GM19238 (cell line): ENCODE measurements at regions not wholly inside any gene's neighbourhood (a gene's known extent, or its start where the extent isn't known, plus 50 kb on each side); places are given as distances from the start of the nearest gene placed in this dataset.

Source experiments
- DNase-seq: peaks from one replicate; pipeline ENCODE4 v3.0.0; 2011; ENCODE audit warnings: low spot score; ENCODE audit not compliant: insufficient read length

DNA sequence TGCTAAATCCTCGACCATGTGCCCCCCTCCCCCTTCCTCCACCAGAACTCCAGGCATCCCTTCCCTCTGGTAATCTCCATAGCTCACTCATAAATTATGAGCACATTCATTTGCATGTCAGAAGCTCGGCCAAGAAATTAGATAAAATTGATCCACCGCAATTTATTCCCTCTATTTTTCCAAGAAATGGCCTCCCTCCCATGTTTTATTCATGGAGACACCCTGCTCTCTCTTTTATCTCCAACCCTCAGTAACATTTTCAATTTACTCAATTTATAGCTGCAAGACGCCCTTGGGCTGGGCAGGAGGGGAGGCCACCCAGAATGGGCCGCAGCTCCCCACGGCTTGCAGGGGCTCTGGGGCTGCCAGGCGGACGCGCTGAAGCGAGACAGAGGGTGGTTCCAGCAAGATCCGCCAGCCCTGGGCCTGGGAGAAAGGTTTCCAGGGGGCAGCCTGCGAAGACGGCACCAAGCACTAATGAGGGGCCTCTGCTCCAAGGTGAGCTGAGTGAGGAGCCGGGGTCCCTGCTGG lies 54.7 kb upstream of the ZNF423 start:
- no peak for DNase-seq

DNA sequence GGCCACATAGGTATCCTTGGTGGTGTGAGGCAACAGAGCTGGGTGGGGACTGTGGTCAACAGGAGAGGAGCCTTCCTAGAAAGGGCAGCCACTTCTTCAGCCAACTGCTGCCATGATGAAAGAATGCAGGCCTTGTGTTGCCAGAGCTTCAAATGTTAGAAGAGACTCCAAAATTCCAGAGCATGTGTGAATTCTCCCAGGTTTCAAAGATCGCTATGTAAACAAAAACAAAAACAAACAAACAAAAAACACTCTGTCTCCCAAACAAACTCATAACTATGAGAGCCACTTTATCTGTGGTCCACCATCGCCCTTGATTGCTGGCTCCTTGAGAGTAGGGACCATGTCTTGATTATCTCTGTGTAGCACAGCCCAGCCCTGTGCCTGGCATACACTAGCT lies 55.5 kb upstream of the ZNF423 start:
- no peak for DNase-seq

DNA sequence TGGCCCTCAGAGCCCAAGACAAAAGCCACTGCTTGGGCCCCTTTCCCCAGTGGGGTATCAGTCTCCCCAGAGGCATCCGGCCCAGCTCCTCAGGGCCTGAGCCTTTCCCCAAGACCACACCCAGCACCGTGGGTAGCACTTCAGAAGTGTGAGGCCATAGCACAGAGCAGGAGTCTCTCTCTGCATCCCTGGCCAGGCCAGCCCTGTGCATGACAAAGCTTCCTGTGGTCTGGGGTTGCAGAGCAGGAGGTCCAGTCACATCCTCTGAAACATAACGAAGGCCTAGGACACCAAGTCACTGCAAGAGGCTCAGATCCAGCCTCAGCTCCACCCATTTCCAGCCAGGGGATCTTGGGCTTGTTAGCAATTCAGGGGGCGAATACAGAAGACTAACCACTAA lies 56.8 kb upstream of the ZNF423 start:
- DNase-seq, result no peak

DNA sequence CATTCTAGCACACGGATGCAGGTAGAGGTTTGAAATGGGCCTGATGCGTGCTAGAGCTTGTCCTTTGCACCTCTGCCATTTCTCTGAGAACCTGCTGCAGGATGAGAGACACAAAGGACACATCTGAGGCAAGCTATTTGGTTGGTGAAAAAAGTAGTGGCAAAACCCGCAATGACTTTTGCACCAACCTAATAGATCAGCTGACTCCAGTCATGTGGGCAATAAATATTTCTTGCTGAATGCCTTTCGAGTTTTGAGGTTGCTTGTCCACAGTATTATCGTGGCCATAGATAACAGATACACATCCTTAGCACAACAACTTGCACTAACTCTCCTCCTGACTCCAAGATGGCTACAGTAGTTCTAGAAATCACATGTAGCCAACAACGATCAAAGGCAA lies 57.8 kb upstream of the ZNF423 start:
- DNase-seq, result no peak

DNA sequence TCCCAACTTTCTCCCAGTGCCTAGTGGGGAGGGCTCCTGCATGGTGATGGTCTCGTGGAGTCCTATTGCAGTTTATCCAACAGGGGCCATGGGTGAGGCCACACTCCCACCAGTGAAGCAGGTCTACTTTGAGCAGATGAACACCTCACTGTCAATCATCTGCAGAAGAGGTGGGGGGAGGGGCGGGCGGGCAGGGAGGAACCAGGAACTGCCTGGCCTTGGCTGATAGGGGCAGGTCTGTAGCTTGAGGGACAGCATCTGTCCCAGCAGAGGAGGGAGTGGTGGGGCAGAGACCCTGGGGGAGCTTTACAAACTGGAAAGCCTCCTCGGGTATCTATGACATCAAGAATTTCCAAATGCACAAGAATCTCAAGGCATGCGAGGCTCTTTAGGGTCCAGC lies 58.7 kb upstream of the ZNF423 start:
- no peak for DNase-seq

DNA sequence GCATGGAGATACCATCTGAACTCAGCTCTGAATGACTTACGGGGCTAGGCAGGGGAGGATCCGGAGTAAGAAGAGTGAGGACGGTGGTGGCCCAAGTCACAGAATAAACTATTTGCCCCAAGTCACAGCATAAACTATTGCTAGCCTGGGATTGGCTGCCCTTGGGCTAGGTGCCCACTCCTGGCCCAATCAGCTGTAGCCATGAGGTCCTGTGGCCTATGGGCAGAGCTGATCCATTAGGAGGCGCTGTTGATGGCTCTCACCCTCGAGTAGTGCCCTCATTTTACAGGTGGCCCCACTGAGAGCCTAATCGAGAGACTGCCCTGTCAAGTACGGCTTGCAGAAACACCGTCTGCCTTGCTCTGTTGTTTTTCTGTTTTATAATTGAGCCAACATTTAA lies 62.3 kb upstream of the ZNF423 start:
- DNase-seq, result no peak

DNA sequence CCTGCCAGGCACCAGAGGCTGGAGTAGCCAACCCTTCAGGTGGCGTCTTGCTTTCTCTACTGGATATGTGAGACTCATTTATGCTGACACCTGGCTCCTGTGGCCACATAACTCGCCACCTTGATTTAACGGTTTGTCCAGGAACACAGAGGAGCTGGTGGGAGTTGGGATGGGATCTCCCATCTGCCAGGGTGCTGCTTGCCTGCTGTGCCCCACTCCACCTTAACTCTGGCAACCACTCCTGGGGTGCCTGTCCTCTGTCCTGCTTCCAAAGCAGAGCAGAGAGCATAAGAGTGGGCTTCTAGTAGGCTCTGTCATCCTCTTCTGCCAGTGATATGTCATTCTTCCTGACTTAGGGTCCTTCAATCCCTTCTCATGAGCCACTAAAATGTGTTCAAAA lies 63.4 kb upstream of the ZNF423 start:
- DNase-seq, result no peak

DNA sequence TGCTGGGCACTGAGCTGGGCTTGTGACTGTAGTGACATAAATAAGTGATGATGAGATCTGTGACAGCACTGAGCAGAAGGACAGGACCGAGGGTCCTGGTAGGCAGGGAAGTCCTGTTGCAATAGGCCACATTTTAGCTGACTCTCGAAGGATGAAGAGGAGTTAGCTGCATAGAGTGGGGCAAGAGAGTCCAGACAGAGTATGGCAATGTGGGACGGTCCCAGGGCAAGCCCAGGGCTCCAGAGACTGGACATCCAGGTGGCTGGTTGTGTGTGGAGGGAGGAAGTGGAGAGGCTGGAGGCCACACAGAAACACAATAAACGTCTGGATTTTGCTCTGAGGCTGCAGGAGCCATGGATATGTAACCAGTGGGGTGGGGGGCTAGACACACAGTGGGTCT lies 64.5 kb upstream of the ZNF423 start:
- no peak for DNase-seq

DNA sequence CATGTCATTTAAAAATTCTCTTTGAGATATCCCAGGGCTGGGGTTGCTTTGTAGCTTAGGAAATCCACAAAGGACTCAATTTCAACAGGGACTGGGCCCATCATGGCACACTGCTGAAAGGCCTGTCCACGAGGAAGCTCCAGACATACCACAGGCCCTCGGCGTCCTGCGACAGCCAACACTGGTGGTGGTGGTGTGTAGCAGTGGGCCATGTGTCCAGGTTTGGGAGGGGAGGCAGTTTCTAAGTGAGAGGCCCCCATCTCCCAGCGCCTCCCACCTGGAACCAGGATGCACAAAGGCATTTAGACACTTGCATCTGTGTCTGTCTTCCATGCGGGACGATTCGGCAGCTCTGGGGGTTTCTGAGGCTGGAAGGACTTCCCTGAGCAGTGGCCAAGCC lies 65.2 kb upstream of the ZNF423 start:
- no peak for DNase-seq

DNA sequence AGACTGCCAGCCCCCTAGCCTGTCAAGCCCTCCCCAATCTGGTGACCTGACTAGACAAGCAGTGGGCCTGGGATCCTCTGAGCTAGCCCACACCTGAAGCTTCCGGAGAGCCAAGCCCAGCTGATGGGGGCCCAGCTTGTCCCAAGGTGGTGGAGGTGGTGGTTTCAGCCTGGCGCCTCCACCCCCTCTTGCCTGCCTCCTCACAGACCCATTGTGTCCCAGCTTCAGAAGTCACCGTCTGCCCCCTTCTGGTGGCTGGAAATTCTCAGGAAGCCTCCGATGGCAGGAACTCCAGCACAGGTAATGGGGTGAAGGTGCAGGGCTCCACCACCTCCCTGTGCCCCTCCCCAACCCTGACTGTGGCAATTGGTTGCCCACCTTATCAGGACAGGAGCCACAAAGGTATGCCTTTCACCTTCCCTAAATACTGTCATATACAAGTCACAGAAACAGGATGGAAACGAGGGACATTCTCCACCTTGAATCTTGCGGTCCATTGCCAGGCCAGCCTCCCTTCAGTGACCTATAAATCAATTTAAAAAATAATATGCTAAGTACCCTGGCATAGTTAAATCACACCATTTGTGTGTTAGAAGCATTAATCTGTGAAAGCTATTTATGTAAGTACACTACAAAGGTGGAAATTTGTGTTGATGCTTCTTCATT lies 66.0 kb upstream of the ZNF423 start:
- DNase-seq, result peak; percentile 41

DNA sequence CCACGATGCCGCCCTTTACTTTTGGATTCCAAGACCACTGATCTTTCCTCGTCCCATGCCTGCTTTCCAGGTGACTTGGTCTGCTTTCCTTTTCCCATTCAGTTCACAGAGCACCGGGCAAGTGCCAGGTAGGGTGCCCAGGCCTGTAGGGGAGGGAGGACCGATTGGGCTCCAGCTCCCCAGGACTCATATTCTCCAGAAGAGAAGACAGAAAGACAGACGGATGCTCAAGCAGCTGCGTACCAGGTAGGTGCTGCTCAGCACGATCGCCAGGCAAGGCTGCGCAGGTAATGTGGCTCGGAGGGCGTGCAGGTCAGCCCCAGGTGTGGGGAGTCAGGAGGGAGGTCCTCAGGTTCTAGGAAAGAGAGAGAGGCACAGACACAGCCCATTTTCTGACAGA lies 67.5 kb upstream of the ZNF423 start:
- DNase-seq, result no peak

DNA sequence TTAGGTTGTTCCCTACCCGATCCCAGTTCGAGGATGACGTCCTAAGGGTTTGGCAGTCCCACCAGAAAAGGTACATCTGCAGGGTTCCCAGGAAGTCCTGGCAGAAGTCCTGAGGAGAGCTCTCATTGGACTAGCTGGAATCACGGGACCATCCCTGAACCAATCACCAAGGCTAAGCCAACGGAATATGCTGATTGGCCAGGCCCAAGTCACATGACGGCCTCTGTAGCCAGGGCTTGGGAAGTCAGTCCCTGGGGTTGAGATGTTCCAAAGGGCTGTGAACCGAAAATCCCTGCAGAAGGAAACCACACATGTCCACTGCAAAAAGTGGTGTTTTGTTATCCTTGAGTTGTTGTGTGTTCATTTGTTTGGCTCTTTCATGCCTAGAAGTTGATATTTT lies 68.2 kb upstream of the ZNF423 start:
- DNase-seq, result no peak

DNA sequence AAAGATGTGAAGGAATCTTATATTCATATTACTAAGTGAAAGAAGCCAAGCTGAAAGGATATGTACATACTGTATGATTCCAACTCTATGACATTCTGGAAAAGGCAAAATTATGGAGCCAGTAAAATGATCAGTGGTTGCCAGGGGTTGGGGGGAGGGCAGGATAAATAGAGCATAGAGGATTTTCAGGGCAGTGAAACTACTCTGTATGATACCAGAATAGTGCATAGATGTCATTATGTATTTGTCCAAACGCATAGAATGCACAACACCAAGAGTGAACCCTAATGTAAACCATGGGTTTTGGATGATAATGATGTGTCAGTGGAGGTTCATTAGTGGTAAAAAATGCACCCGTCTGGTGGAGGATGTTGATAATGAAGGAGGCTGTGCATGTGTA lies 71.0 kb upstream of the ZNF423 start:
- no peak for DNase-seq

DNA sequence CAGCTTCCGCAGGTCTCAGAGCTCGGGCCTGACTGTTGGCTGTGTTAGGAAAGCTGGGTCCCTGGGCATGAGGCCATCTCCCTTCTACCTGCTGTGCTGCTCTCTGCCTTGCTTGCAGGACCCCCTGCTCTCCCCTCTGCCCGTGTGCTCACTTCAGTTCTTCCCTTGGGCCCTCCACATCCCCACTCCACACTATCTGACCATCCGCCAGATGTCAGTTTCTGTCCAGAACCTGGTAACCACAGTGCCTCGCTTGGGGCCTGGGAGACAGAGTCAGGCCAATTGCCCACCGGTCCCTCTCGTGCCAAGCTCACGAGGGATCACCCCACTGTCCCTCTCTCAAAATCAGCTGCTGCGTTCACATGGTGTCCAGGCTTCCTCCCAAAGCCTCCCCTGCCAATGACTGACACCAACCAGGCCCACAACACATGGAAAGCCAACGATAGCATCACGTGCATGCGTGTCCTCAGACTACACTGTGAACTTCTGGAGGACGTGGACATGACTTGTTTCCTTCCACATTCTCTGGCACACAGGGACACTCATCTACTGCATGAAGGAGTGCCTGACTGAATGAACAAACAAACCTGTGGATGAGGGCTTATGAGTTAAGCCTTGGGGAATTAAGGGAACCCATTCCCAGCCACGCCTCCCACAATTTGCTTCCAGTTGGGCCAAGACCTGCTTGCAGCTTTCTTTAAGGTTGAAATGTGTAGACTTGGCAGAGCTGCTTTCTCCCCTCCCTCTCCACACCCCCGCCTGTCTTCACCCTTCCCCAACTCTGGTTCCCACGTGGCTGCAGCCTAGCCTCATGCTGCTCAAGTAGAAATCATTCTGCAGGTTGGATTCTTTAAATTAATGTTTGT lies 72.5 kb upstream of the ZNF423 start:
- DNase-seq, result no peak

DNA sequence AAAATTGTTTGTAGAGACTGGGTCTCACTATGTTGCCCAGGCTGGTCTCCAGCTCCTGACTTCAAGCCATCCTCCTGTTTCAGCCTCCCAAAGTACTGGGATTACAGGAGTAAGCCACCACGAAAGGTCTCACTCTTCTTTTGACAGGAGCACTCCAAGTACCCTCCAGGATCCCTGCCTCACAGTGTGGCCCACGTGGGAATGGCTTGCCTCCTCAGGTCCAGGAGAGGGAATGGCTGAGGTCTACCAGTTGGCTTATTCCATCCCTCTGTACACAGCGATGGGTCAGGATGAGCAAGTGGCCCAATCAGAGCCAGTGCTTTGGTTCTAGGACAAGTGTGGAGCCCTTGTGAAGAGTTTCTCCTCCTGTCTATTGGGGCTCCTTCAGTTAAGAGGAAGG lies 73.7 kb upstream of the ZNF423 start:
- no peak for DNase-seq

DNA sequence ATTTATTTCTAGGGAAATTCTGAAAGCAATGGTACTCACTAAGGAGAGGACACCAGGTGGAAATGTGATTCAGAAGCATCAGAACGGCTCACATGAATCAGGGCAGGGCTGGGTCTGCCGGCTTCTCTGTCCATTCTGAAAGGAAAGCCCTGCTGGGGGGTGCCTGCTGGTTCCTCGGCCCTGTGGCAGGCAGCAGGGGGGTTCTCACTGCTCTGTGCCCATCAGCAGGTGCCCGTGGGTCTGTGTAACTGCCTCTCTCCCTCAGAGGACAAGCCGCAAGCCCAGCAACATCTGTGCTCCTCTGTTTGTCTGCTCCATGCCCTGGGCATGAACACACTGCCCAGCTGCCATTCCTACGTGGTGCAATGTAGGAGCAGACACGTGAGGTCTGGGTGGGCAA lies 74.9 kb upstream of the ZNF423 start:
- no peak for DNase-seq

DNA sequence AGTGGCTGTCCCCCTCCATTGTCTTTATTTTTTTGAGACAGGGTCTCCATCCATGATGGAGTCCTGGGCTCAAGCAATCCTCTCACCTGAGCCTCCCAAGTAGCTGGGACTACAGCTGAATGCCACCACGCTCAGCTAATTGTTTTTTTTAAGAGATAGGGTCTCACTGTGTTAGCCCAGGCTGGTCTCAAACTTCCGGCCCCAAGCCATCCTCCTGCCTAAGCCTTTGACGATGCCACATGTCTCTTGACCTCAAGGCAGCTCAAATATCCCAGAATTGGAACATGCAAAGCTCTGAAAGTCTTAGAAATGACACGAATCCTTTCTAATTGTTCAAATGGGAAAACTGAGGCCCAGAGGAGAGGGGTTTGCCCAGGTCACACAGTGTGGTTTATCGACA lies 75.4 kb upstream of the ZNF423 start:
- no peak for DNase-seq

DNA sequence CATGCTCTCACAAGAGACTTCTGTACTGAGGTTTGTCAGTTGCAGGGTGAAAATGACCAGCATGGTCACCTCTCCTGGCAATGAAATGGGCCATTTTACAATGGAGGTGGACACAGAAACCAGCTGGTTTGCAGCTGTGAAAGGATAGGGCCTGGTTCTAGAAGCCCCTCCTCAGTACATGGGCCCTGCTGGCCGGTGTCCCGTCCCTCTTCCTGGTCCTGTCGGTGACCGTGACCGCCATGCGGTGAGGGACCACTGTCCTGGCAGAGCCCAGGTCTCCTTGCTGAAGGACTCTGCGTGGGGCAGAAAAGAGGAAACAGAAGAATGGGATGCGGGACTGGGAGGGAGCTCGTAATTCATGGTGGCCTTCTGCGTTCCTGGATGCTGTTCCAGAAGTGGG lies 76.0 kb upstream of the ZNF423 start:
- no peak for DNase-seq

DNA sequence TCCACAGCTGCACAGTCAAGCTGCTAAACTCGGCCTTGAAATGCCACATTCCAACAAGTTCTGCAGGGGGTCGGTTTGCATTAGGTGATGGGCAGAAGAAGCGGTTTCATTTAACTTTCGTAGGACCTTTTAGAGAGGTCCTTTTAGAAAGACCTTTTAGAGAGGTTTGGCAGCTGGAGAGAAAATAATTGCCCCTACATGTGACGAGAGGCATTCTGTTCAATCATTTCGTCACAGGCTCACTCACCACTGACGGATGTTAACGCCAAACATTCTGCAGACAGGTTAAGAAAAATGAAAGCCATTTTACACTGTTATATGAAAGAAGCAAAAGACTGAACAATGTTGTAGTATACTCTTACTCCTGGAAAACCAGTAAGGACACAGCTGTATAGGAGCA lies 76.5 kb upstream of the ZNF423 start:
- no peak for DNase-seq

DNA sequence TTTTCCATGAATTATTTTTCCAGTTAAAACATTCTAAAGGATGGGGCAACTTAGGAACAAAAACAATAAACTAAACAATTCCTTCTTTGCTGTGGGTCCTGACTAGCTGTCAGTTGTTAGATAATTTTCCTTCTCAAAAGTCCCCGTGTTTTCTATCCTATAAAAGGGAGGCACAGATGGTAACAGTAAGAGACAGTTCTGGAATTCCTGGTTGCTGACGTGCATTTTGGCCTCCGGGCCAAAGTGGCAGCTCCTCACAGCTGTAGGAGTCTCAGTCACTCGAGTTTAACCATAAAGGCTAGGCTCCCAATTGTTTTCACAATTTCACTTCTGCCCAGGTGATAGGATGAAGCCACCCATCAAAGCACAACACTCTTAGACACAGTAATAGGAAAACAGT lies 77.0 kb upstream of the ZNF423 start:
- no peak for DNase-seq

DNA sequence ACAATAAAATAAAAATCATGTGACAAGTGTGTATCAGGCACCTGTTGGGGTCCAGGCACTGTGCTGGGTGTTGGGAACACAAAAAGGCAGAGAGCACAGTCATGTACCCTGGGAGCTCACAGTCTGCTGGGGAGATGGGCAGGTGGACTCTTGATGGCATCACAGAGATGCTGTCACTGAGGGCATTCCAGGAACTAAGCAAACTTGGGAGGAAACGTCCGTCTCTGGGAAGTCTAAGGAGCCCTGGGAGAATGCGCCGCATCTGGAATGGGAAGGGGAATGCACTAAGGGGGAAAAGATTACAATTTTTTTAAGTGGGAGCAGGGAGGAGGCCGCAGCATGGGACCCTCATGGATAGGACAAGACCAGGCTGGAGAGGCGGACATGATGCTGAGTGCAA lies 80.9 kb upstream of the ZNF423 start:
- DNase-seq, result no peak

DNA sequence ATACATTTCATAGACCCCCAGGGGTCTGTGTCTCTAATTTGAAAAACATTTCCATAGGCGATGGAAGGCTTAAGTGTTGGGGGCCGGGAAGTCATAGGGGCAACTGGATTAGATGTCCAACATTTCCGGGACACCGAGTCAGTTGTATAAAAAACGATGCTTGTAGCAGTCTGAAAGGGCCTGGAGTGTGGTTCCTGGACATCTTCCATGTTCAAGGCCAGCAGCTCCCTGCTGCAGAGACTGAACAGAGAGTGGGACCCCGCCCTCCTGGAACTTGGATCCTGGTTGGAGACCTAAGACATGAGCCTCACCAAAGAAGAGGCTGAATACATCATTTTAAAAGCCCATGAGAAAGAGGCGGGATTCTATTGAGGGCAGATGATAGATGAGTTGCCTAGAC lies 82.0 kb upstream of the ZNF423 start:
- no peak for DNase-seq

DNA sequence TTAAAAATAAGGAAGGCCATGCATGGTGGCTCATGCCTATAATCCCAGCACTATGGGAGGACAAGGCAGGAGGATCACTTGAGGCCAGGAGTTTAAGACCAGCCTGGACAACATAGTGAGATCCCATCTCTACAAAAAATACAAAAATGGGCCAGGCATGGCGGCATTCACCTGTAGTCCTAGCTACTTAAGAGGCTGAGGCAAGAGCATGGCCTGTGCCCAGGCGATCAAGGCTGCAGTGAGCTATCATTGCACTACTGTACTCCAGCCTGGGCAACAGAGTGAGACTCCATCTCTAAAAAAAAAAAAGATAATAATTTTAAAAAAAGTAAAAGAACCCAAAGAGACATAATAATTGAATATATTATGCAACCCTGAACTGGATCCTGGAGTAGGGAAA lies 83.6 kb upstream of the ZNF423 start:
- DNase-seq, result no peak
